Fibroblast of pulmonary artery (primary cell): ENCODE measurements at regions not wholly inside any gene's neighbourhood (a gene's known extent, or its start where the extent isn't known, plus 50 kb on each side); places are given as distances from the start of the nearest gene placed in this dataset.

Source experiments
- DNase-seq: peaks from one replicate; pipeline ENCODE4 v3.0.0-alpha.2; 2010; ENCODE audit warnings: low read depth
- H3K4me3 ChIP-seq: replicated peaks from 2 replicates; pipeline ENCODE4 v1.5.1; 2011; ENCODE audit warnings: low read depth, mild to moderate bottlenecking, control low read depth, low read length, moderate library complexity
- TF ChIP-seq, protein P1 (sequence below): IDR thresholded peaks from 2 replicates; pipeline ENCODE4 v1.5.1; 2011; ENCODE audit warnings: mild to moderate bottlenecking, control low read depth, low read length, inconsistent platforms; ENCODE audit errors: missing control alignments

DNA sequence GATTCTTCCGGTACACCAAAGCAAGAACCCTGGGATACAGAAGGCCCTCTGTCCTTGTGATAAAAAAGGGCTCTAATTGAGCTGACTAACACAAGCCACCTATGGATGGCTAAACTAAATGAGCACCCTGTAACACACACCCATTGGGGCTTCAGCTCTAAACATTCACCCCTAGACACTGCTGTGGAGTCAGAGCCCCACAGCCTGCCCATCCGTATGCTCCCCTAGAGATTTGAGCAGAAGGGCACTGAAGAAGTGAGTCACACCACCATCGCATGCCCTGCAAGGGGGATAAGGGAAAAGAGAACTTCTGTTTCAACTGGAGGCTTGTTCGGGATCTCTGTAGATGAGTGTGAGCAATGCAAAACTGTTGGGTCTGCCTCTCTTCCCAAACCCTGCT lies 545.2 kb downstream of the KCTD8 start:
- no peak overlapping the region for H3K4me3 ChIP-seq
- no peak for DNase-seq
- TF ChIP-seq, protein P1, sequence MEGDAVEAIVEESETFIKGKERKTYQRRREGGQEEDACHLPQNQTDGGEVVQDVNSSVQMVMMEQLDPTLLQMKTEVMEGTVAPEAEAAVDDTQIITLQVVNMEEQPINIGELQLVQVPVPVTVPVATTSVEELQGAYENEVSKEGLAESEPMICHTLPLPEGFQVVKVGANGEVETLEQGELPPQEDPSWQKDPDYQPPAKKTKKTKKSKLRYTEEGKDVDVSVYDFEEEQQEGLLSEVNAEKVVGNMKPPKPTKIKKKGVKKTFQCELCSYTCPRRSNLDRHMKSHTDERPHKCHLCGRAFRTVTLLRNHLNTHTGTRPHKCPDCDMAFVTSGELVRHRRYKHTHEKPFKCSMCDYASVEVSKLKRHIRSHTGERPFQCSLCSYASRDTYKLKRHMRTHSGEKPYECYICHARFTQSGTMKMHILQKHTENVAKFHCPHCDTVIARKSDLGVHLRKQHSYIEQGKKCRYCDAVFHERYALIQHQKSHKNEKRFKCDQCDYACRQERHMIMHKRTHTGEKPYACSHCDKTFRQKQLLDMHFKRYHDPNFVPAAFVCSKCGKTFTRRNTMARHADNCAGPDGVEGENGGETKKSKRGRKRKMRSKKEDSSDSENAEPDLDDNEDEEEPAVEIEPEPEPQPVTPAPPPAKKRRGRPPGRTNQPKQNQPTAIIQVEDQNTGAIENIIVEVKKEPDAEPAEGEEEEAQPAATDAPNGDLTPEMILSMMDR = no peak

DNA sequence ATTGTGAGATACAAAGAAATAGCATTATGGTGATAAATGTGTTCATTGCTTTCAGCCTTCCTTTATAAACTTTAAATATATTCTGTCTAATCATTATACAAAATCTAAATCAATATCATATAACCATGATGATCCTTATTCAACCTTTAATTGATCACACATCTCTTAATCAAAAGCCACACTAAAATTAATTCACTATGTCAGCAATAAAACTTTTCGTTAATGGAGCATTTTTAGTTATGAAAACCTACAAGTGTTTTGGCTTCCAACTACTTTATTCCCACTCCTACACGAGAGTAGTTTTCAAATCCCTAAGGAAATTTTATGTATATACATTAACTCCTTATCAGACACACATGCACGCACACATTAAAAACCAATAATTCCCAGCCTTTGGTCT lies 530.2 kb downstream of the KCTD8 start:
- TF ChIP-seq, protein P1 = no peak
- H3K4me3 ChIP-seq = no peak overlapping the region
- no peak for DNase-seq

DNA sequence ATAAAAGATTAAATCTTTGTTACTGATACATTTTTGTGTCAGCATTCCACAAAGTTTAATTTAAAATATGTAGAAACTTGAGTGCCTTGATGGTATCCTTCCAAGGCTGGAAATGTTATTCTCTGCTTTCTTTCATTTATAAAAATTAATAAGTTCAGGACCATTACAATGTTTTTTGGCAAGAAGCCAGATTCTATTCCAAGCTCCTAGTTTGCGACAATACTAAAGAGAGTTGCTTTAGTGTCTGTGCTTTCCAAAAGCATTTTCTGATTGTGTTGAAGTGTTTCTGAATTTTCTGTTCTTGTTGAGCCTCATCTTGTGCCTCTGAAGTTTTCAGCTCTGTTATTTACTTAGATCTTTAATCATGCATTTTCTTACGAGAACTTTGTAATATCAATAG lies 516.2 kb downstream of the KCTD8 start:
- TF ChIP-seq, protein P1 = no peak
- no peak overlapping the region for H3K4me3 ChIP-seq
- DNase-seq = no peak

DNA sequence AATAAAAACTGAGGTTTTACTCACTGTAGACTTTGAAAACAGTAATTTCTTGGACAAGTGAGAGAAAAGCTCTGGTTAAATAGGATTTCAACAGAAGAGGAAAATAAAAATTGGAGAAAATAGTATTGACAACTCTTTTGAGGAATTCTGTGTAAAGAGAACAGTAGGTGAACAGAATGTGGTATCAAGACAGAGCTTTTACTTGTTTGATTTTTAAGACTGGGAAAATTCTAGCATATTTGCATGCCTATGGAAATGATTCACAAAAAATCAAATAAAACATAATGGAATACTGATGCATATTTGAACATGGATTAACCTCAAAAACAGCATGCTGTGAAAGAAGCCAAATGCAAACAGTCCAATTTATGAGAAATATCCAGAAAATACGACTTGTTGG lies 504.6 kb downstream of the KCTD8 start:
- TF ChIP-seq, protein P1 = no peak
- no peak for DNase-seq

DNA sequence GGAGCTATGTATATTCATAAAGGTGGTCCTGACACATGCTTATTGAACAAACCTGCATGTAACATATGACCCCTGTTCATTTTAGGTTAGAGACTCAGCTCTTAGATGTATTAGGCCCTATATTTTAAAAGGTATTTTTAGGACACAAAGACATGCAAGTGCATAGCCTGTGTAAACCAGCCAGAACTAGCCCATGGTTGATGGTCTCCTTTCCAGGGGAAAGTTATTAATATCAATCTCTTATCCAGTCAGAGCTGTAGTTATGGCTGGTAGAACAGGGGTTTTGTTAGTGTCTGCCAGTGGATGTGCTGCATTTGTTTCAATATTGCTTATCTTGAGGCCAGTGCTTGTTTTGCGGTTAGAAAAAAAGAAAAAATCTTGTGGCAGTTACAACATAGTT lies 488.6 kb downstream of the KCTD8 start:
- no peak overlapping the region for H3K4me3 ChIP-seq
- peak; percentile 1 for DNase-seq
- TF ChIP-seq, protein P1 = no peak

More for the DNA sequence above, 504.6 kb downstream of the KCTD8 start:
- no peak overlapping the region for H3K4me3 ChIP-seq

DNA sequence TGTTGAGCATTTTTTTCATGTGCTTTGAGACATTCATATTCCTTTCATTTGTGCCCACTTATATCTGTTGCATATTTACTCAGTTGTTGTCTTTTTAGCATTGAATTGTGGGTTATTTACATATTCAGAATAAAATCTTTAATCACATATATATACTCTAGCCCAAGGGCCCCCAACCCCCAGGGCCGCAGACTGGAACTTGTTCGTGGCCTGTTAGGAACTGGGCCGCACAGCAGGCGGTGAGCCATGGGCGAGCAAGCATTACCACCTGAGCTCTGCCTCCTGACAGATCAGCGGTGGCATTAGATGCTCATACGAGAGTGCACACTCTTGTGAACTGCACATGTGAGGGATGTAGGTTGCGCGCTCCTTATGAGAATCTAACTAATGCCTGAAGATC lies 480.6 kb downstream of the KCTD8 start:
- TF ChIP-seq, protein P1 = no peak
- DNase-seq = no peak
- H3K4me3 ChIP-seq = no peak overlapping the region

DNA sequence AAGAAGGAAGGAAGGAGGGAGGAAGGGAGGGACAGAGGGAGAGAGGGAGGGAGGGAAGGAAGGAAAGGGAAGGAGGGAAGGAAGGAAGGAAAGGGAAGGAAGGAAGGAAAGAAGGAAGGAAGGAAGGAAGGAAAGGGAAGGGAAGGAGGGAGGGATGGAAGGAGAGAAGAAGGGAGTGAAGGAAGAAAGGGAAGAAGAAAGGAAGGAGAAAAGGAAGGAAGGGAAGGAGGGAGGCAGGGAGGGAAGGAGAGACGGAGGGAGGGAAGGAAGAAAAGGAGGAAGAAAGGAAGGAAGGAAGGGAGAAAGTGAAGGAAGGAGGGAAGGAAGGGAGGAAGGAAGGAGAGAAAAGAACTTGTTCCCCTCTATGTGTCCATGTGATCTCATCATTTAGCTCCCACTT lies 465.0 kb downstream of the KCTD8 start:
- DNase-seq = no peak
- no peak overlapping the region for H3K4me3 ChIP-seq
- TF ChIP-seq, protein P1 = no peak
